HepG2 (cell line): ENCODE measurements at regions not wholly inside any gene's neighbourhood (a gene's known extent, or its start where the extent isn't known, plus 50 kb on each side); places are given as distances from the start of the nearest gene placed in this dataset.

Experiments
- ATAC-seq: fragments of 200-7000 bp; cut with Tn5 transposase; 3 replicates; pipeline ENCODE4 v1.9.1; 2020; ENCODE audit warnings: mild to moderate bottlenecking, moderate library complexity
- BruUV-seq: library from RNA; stranded (reverse); fragments of 400-500 nt; replicated peaks from 2 replicates; lab custom pipeline; 2021; lab: Mats Ljungman, UMichigan
- CTCF ChIA-PET: fragments of 300-600 bp; formaldehyde crosslinking; extraction: SDS; loops from one replicate; lab custom pipeline; 2021; ENCODE audit warnings: low total read pairs, inconsistent platforms, low intra/inter-chr PET ratio; lab: Yijun Ruan, JAX
- POLR2A ChIA-PET: fragments of 350-600 bp; sonication (Branson Sonifier 250); formaldehyde crosslinking; loops from one replicate; lab custom pipeline; 2020; ENCODE audit warnings: antibody characterized with exemption, inconsistent platforms; lab: Yijun Ruan, JAX
- DNase-seq: peaks from one replicate; pipeline ENCODE4 v3.0.0-alpha.2; 2015; ENCODE audit warnings: low spot score
- FAIRE-seq: peaks from 3 replicates; lab custom pipeline; 2011; peaks lifted over from hg19 to GRCh38; lab: Jason Lieb, UNC
- H2AFZ ChIP-seq: one replicate; pipeline ENCODE4 v1.6.1; 2011; ENCODE audit warnings: low read length, inconsistent platforms
- H3K27ac ChIP-seq: fragments of 300-600 bp; 3 replicates; pipeline ENCODE4 v1.8.0; 2011; ENCODE audit warnings: mixed run types, mild to moderate bottlenecking, mixed read lengths, low read length, inconsistent platforms; ENCODE audit not compliant: insufficient read depth; ENCODE audit errors: extremely low read length
- H3K27me3 ChIP-seq, 2 experiments: fragments of 200-600 bp in 1 of 2; 2 replicates in 1 of 2; 3 replicates in 1 of 2; pipeline versions ENCODE4 v1.6.0 to v1.8.0; 2011; ENCODE audit warnings: low read length in 2 of 2, mild to moderate bottlenecking in 2 of 2, moderate library complexity in 2 of 2, inconsistent platforms in 1 of 2; ENCODE audit not compliant: insufficient read depth in 2 of 2, control insufficient read depth in 1 of 2
- H3K36me3 ChIP-seq, 2 experiments: fragments of 200-600 bp in 1 of 2; replicated peaks in 1 of 2; 2 replicates in 1 of 2; 3 replicates in 1 of 2; pipeline versions ENCODE4 v1.5.1 to v1.8.0; 2011; ENCODE audit warnings: low read length in 2 of 2, inconsistent platforms in 1 of 2; ENCODE audit not compliant: insufficient read depth in 2 of 2, control insufficient read depth in 1 of 2
- H3K4me1 ChIP-seq: 2 replicates; pipeline ENCODE4 v1.5.1; 2012; ENCODE audit warnings: low read length, inconsistent platforms; ENCODE audit not compliant: insufficient read depth
- H3K4me2 ChIP-seq: 2 replicates; pipeline ENCODE4 v1.6.0; 2011; ENCODE audit warnings: low read depth, low read length, inconsistent platforms
- H3K4me3 ChIP-seq, 3 experiments: fragments of 200-600 bp in 1 of 3; sonication (generic), shearing (Covaris generic) in 1 of 3; replicated peaks in 1 of 3; 2 replicates each; pipeline ENCODE4 v1.5.1; 2011 to 2016; ENCODE audit warnings: low read length in 3 of 3, inconsistent platforms in 2 of 3, low read depth in 2 of 3, mild to moderate bottlenecking in 2 of 3, control low read depth in 1 of 3, mixed read lengths in 1 of 3; ENCODE audit not compliant: insufficient read depth in 1 of 3
- H3K79me2 ChIP-seq: one replicate; pipeline ENCODE4 v1.6.1; 2011; ENCODE audit warnings: low read length, inconsistent platforms; ENCODE audit not compliant: insufficient read depth
- H3K9ac ChIP-seq: 2 replicates; pipeline ENCODE4 v1.6.0; 2011; ENCODE audit warnings: mild to moderate bottlenecking, low read depth, low read length, inconsistent platforms; ENCODE audit not compliant: insufficient read depth
- H3K9me3 ChIP-seq: 2 replicates; pipeline ENCODE4 v1.5.1; 2012; ENCODE audit warnings: mild to moderate bottlenecking, low read length
- H4K20me1 ChIP-seq: 2 replicates; pipeline ENCODE4 v1.6.0; 2011; ENCODE audit warnings: inconsistent platforms, mild to moderate bottlenecking, low read length, moderate library complexity; ENCODE audit not compliant: insufficient read depth
- ARID4A ChIP-seq: sonication (generic); formaldehyde crosslinking; IDR thresholded peaks from 2 replicates; pipeline ENCODE4 v1.5.0; 2020; ENCODE audit warnings: mild to moderate bottlenecking, missing genetic modification reagents, borderline replicate concordance
- CAMTA2 ChIP-seq: sonication (generic); formaldehyde crosslinking; IDR thresholded peaks from 2 replicates; pipeline ENCODE4 v1.4.0; 2020; ENCODE audit warnings: mild to moderate bottlenecking, missing genetic modification reagents, borderline replicate concordance
- IKZF4 ChIP-seq: sonication (generic); formaldehyde crosslinking; IDR thresholded peaks from 2 replicates; pipeline ENCODE4 v1.5.1; 2020; ENCODE audit warnings: borderline replicate concordance, mild to moderate bottlenecking, low read depth, missing genetic modification reagents; ENCODE audit errors: not compliant biosample characterization
- KLF13 ChIP-seq: sonication (generic); formaldehyde crosslinking; IDR thresholded peaks from 2 replicates; pipeline ENCODE4 v1.4.0; 2020; ENCODE audit warnings: mild to moderate bottlenecking, missing genetic modification reagents
- ZFP1 ChIP-seq: IDR thresholded peaks from 2 replicates; pipeline ENCODE4 v1.6.1; 2016
- ZNF232 ChIP-seq: sonication (generic); formaldehyde crosslinking; IDR thresholded peaks from 2 replicates; pipeline ENCODE4 v1.4.0; 2020; ENCODE audit warnings: missing genetic modification reagents, borderline replicate concordance
- ZNF691 ChIP-seq: sonication (generic); formaldehyde crosslinking; IDR thresholded peaks from 2 replicates; pipeline ENCODE4 v1.4.0; 2020; ENCODE audit warnings: missing genetic modification reagents, low read depth, mild to moderate bottlenecking, borderline replicate concordance
- WGBS: methylation state at CpG from one replicate; pipeline ENCODE4 v1.1.6; 2017; ENCODE audit warnings: low lambda C conversion rate; 5-methylcytosine and 5-hydroxymethylcytosine counted together
- in situ Hi-C: cut with HindIII; loops from 2 replicates; pipeline ENCODE4 v1.10.0; 2017; ENCODE audit warnings: low pct_unique_long_range_greater_than_20kb; ENCODE audit not compliant: extremely low pct_ligation_motif_present
- intact Hi-C: fragments of 100-400 bp; cut with micrococcal nuclease; formaldehyde crosslinking; loops from one replicate; pipeline ENCODE4 v1.10.0; 2022; ENCODE audit not compliant: unreplicated experiment

GRCh38 chr14:104438166-104438887, 141.2 kb upstream of the C14orf180 start:
- Histone ChIP-seq H3K79me2 (no peaks in the 10 kb centered on the region), H3K36me3 (no peaks in the 10 kb centered on the region), H2AFZ (no peak overlapping the region), H3K27ac (no peak overlapping the region), H3K9me3 (no peaks in the 10 kb centered on the region), H3K27me3 (peaks cover 8 to 48% of the 10 kb centered on the region in 2 experiments), H3K4me1 (no peaks in the 10 kb centered on the region), H3K9ac (no peak overlapping the region), H3K4me2 (no peak overlapping the region), H3K4me3 (no peak overlapping the region), H4K20me1 (no peaks in the 10 kb centered on the region)
- TF ChIP-seq ZNF691 (CRISPR knock-in tag) = no peak
- no peak for TF ChIP-seq IKZF4 (CRISPR knock-in tag)
- TF ChIP-seq CAMTA2 (CRISPR knock-in tag) = no peak
- no peak for TF ChIP-seq KLF13 (CRISPR knock-in tag)
- no peak for TF ChIP-seq ZFP1 (CRISPR knock-in tag)
- TF ChIP-seq ARID4A (CRISPR knock-in tag) = no peak
- no peak for TF ChIP-seq ZNF232 (CRISPR knock-in tag)
- WGBS = 10% methylated on average over 15 of the region's 18 CpGs
- DNase-seq (no peak), ATAC-seq (no peak), FAIRE-seq (no peak)
- no TSS peak for BruUV-seq
- in situ Hi-C loops = no loop called here
- ChIA-PET CTCF (no interaction called here), POLR2A (no interaction called here)
- intact Hi-C loops = no loop called here
